Stimulated activated CD4-positive, alpha-beta T cell treated with anti-CD3 and anti-CD28 coated beads, Interleukin-12 subunit alpha, Interleukin-12 subunit beta, amount 100 ng/mL, for 4 hours (primary cell): ENCODE measurements at regions not wholly inside any gene's neighbourhood (a gene's known extent, or its start where the extent isn't known, plus 50 kb on each side); places are given as distances from the start of the nearest gene placed in this dataset.

ENCODE experiments used
- DNase-seq: peaks from one replicate; pipeline ENCODE4 v3.0.0-alpha.2; 2020

DNA sequence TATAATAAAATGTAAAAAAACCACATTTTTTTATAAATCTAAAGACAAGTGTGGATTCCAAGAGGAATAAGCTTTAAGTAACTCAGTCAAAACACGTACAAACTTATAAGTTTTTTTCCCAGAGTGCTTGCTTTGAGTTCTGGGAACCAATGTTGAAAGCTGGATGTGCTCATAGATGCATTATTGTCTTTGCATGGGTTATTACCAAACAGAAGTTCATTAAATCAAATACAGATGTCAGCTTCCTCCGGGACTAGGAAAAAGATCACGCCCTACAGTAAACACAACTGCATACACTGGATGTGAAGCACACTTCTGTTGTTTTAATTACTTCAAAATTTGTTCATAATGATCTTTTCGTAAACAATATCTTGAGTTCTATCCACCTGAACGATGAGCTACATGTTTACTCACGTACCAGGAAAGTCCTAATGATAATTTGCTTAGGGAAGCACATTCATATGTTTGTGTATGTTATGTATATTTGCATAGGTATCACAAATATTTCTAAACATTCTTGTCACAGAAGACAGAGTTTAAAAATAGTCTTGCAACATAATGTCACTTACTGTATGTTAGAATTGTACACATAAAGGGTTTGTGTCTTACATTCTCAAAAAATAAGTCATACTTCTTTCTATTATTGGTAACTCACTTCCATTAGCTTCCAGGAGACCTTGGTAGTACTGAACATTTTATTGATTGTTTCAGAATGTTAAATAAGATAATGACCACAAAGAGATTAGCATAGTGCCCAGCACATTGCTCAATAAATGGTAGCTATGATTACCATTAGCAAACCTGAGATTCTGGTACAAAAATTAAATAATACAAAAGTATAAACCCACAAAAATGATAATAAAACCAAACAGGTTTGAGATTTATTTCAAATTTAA, 427.4 kb downstream of the CETN3 start:
- no peak for DNase-seq

DNA sequence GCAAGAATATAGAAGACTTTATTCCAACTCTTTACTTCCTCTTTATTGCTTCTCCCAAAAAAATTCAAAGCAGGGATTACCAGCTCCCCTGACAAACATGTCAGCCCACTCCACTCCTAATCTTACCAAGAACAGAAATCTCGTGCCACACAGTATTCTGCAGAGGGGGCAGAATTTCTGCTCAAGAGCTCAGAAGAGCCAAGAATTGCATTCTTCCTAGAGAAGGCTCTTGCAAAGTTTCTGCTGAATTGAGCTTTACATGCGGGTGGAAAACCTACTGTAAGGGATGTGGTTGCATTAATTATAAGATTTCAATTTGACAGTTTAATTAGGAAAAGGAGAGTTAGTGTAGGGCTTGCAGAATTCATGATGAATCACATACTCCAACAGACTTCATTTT, 428.5 kb downstream of the CETN3 start:
- DNase-seq = no peak

- no peak for DNase-seq
Measured at GRCh38 chr5:89973516-89973915, 436.0 kb downstream of the CETN3 start.

DNA sequence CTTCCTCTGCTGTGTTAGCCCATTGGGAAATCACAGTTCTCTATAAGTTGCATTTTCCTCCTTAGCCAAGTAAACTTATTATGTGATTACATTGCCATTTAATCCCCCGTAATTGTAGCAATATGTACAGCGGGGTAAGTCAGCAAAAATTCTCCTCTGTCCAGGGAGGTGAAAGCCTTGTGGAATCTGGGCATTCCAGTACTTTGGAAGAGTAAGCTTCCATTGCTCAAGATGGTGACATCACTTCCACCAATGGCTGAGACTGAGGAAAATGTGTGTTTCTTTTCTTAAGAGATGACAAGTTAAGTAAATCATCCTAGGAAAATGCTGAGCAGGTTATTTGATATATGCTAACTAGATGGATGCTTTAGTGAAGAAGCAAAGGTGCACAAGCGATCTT, 436.7 kb downstream of the CETN3 start:
- DNase-seq = no peak

DNA sequence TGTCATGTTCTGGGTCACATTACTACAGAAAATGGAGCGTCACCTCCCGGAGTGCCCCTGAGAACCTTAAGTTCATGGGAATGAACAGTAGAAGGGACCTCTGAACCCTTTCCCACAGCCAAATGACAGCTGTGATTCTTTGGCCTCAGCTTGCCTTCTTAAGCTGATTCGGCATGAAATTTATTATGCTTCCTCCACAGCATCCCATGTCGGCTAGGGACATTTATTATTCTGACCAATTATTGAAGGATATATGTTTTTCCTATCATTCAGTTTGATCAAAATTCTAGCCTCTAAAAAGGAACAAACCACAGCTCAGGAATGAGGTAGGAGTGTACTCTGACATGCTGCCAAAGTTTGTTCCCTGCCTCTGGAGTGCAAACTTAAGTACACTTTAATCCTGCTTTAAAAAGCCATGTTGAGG, 440.6 kb downstream of the CETN3 start:
- DNase-seq = no peak

- DNase-seq = no peak
Measured at GRCh38 chr5:89967771-89968444, 441.6 kb downstream of the CETN3 start.

- DNase-seq = no peak
Measured at GRCh38 chr5:89956838-89957237, 452.7 kb downstream of the CETN3 start.

GRCh38 chr5:89954916-89955315, 454.6 kb downstream of the CETN3 start:
- DNase-seq = no peak

GRCh38 chr5:89951876-89952275, 457.7 kb downstream of the CETN3 start:
- DNase-seq = no peak

DNA sequence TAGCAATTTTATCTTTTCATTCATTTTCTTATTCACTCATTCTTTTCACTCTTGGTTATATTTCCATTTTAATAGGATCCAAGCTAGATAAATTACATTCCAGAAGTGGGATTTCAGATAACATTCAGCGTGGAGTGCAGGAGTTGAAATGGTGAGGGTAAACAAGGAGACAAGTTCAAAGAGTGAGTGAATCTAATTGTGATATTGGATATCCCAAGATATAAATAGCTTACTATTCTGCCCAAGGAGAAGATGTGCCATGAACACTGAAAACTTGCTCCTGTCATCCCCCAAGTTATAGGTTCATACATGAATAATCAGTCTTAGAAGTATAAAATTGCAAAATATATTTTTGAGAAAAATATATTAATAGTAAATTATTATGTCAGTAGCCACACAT, 459.3 kb downstream of the CETN3 start:
- no peak for DNase-seq

GRCh38 chr5:89948977-89949376, 460.6 kb downstream of the CETN3 start:
- DNase-seq = no peak

GRCh38 chr5:89946916-89947315, 462.6 kb downstream of the CETN3 start:
- DNase-seq = no peak

DNA sequence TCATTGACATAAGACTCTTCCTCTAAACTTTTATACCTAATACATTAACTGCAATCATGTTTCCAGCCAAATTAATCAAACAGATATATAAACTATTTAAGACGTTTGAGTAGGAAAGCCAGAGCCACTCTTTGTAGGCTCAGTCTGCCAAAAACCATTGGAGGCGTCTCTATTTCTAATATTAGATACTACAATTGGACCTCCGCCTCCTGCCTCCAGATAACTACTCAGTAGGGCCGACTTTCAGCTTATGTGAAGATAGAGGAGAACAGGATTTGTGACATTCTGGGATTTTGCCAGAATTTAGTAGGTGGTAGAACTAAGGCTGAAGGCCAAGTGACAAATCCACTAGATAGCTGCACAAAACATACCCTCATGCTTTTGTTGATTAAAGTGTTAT, 463.0 kb downstream of the CETN3 start:
- DNase-seq = no peak

DNA sequence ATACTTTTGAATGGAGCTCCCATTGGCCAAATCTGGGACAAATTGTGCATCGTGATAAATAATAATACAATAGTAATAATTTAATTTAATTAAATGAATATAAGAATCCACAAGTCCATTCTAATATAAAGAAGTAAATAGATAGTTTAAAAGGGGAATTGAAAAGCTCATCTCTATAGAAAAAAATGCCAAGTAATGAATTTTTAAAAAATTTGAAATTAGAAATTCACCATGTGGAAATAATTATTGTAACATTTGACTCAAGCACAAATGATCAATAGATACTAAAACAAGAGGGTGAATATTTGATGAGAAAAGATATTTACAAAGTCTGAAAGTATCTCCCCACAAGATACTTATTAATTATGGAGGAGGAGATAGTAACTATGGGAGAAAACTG, 467.4 kb downstream of the CETN3 start:
- no peak for DNase-seq

GRCh38 chr5:89936576-89936975, 473.0 kb downstream of the CETN3 start:
- DNase-seq = no peak

GRCh38 chr5:89934069-89934468, 475.5 kb downstream of the CETN3 start:
- DNase-seq = no peak

DNA sequence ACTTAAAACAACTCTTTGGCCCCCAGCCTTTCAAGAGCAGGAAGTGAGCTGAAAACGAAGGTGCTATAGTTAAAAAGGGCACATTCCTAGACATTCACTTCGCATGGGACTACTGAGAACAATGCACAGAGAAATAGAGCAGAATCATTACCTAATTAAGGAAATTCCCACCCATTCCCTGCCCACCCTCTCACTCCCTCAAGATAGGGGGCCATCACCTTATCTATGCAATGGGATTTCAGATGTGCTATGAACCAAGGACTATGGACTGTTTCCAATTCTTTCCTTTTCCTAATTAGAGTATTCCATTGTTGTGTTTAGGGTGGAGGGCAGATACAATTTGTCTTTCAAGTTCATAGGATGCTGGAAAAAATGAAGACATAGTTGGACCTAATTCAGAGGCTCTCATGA, 476.8 kb downstream of the CETN3 start:
- no peak for DNase-seq

DNA sequence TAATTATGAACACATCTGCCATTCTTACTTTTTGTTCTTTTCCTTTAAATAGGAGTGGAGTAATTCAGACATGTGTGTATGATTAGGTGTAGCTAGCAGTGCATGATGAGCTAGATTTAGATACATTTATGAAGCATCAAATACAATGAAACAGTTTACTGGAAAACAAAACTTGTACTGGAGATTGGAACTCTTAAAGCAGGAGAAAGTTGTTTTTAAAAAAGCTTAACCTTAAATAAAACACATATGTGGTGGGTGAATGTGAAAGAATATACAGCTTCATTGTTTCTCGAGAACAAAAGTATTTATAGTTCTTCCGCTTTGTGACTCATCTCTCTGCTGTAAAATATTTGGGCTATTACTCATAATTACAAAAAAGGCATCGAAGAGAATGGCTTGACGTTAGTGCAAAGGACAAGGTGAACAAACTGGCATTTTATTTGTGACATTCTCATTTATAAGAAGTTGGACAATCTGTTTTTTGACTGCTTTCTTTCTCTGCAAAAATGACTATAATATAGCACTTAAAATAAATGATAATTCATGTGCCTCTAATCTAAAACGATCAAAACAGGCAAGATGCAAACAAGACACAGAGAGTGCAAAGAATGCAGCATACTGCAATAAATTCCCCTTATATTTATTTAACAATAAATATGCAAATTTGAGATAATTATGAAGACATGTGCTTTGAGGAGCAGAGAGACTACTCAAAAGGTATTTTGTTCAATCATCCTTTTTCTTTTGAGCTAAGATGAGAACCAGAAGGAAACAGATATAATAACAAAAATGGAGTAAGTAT, 478.8 kb downstream of the CETN3 start:
- DNase-seq = no peak

- DNase-seq = no peak
Measured at GRCh38 chr5:89929834-89930233, 479.7 kb downstream of the CETN3 start.

DNA sequence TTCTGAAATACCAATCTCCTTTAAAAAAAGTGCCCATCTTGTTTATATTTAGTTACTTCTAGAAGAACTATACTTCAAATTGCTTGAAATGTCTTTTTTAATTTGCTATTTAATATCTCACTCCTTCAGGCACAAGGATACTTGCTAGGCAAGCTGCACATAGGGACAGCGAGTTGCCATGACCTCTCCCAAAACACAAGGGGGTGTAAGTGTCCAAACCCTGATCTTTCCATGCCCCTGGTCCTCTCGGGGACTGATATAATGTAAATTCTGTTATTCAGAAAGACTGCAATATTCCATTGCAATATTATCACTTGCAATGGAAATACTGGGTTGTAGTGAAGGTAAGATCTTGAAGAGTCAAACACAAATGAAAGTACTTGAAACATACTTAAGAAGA, 480.4 kb downstream of the CETN3 start:
- no peak for DNase-seq

- no peak for DNase-seq
Measured at GRCh38 chr5:89922161-89922560, 487.4 kb downstream of the CETN3 start.

DNA sequence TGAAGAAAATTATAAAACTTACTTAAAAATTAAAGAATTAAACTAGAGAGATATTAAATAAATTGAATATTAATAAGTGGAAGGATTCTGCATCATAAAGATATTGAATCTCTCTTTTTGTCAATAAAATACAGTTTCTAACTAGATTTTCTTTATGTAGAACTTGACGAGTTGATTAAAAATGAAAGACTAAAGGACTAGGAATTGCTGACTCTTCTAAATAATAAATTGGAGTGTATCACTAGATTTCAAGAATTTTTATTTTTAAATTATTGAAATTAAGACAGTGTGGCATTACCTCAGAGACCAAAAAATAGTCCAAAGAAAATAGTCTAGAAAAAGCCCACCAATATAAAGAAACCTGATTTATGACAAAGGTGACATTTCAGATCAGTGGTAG, 492.4 kb downstream of the CETN3 start:
- no peak for DNase-seq

GRCh38 chr5:89916131-89916530, 493.4 kb downstream of the CETN3 start:
- no peak for DNase-seq

DNA sequence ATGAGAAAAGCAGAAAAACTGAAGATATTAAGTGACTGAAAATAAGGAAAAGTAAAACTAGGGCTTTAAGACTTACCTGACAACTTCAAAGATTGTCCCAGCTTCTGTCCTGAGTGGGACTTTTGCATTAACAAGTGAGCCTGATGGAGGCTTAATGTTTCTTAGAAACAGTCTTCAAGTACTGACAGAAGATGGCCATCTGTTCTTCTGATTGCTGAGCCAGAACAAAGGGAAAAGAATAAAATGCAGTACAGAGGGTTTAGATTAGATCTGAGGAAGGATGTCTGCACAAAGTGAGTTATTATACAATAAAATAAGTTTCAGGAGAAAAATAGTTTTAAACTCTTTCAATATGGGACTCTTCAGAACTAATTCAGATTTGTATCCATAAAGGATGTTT, 500.7 kb downstream of the CETN3 start:
- no peak for DNase-seq
